Astrocyte of the cerebellum (primary cell): ENCODE measurements at regions not wholly inside any gene's neighbourhood (a gene's known extent, or its start where the extent isn't known, plus 50 kb on each side); places are given as distances from the start of the nearest gene placed in this dataset.
"Not testable (repeated sequence)": the region's sequence is repeated elsewhere in the genome, so short reads cannot be mapped to it uniquely, and the experiment has no call there.

ENCODE experiments used
- DNase-seq: peaks from one replicate; pipeline ENCODE4 v3.0.0-alpha.2; 2011; ENCODE audit warnings: low read depth
- H3K4me3 ChIP-seq: 2 replicates; pipeline ENCODE4 v1.5.1; 2011; ENCODE audit warnings: mild to moderate bottlenecking, low read depth, low read length, moderate library complexity
- in situ Hi-C: cut with HindIII; loops from 2 replicates; pipeline ENCODE4 v1.10.0; 2017; ENCODE audit warnings: low sequenced_read_pairs
- TF ChIP-seq, protein P1 (sequence below): IDR thresholded peaks from 2 replicates; pipeline ENCODE4 v1.5.1; 2012; ENCODE audit warnings: low read length, low read depth, moderate library complexity, mild to moderate bottlenecking; ENCODE audit errors: missing control alignments

DNA sequence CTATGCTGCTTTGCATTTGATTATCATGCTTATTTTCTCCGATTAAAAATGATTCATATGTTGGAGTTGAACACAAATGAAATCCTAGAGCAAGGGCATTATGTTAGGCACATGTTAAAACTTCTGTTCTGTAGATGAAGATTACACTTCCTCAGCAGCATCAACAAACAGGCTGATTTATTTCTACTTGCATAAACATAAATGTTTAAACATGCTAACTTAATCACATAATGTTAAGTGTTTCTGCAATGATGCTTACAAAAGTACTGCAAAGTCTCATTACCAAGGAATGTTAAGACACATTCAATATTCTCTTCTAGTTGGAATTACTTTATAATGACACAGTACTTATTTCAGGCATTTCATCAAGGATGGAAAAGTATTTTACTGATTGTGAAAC is 770.8 kb downstream of the ANKRD7 start:
- TF ChIP-seq, protein P1, sequence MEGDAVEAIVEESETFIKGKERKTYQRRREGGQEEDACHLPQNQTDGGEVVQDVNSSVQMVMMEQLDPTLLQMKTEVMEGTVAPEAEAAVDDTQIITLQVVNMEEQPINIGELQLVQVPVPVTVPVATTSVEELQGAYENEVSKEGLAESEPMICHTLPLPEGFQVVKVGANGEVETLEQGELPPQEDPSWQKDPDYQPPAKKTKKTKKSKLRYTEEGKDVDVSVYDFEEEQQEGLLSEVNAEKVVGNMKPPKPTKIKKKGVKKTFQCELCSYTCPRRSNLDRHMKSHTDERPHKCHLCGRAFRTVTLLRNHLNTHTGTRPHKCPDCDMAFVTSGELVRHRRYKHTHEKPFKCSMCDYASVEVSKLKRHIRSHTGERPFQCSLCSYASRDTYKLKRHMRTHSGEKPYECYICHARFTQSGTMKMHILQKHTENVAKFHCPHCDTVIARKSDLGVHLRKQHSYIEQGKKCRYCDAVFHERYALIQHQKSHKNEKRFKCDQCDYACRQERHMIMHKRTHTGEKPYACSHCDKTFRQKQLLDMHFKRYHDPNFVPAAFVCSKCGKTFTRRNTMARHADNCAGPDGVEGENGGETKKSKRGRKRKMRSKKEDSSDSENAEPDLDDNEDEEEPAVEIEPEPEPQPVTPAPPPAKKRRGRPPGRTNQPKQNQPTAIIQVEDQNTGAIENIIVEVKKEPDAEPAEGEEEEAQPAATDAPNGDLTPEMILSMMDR, result no peak
- in situ Hi-C loops, result no loop called here
- DNase-seq, result no peak
- no peak overlapping the region for H3K4me3 ChIP-seq

DNA sequence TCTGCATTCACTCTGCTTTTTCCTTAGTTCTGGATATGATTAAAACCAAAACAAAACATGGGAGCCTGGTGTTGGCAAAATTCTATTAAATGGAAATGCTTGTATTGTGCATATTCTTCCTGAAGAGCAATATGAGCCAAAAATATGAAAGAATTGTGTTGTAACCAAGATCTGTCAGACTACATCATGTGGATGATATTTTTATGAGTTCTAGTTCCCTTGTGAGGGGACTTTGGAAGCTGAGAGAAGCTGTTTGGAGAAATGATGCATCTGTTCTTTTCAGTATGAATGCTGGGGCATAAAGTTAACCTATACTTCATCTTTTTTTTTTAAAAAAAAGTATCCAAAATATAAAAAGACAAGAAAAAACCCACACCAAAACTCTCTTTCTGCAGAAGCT is 782.7 kb downstream of the ANKRD7 start:
- in situ Hi-C loops, result no loop called here
- DNase-seq, result no peak
- no peak overlapping the region for H3K4me3 ChIP-seq
- TF ChIP-seq, protein P1, result no peak

DNA sequence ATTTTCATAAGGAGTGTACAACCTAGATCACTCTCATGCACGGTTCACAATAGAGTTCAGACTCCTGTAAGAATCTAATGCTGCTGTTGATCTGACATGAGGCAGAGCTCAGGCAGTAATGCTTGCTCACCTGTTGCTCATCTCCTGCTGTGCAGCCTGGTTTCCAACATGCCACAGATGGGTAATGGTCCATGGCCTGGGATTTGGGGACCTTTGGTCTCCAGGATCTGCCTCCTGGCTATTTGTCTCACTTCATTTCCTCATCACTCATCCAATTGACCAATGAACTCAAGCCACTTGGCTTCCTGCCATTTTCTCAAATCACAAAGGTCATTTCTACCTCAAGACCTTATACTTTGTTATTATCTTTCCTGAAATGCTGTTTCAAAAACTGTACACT is 786.1 kb downstream of the ANKRD7 start:
- no peak overlapping the region for H3K4me3 ChIP-seq
- TF ChIP-seq, protein P1, result no peak
- in situ Hi-C loops, result no loop called here
- no peak for DNase-seq

DNA sequence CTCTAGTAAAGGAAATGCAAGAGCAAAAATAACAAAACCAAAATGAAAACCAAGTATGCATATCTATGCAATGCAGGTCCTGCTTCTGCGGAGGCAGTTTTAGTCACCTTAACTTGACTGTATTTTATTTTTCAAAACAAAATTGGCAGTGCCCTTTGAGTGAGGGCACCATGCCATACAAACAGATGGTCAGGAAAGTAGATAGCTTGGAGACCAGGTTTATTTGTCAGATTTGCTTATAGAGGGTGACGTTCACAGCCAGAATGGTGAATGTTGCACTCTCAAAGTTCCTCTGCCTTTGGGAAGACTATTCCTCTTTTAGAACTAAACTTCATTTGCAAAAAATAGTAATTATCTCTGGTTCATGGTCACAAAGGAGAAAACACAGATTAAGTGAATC is 801.9 kb downstream of the ANKRD7 start:
- H3K4me3 ChIP-seq, result no peak overlapping the region
- in situ Hi-C loops, result loop anchor here (10.0 kb wide), 1 partner anchor 442 kb away; no protein-coding TSS in a partner anchor
- TF ChIP-seq, protein P1, result no peak
- no peak for DNase-seq

DNA sequence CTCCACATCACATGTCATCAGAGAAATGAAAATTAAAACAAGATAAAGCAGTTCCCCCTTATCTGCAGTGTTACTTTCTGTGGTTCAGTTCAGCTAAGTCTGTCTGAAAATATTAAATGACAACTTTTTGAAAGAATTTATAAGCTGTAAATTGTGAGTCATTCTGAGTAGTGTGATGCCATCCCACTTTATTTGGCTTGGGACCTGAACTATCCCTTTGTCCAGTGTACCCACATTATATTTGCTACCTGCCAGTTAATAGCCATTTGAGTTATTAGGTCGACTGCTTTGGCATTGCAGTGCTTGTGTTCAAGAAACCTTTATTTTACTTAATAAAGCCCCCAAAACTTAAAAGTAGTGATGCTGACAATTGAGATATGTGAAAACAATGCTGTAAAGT is 804.2 kb downstream of the ANKRD7 start:
- in situ Hi-C loops, result loop anchor here (10.0 kb wide), 1 partner anchor 444 kb away; no protein-coding TSS in a partner anchor
- TF ChIP-seq, protein P1, result no peak
- no peak overlapping the region for H3K4me3 ChIP-seq
- no peak for DNase-seq

- DNase-seq, in situ Hi-C loops, H3K4me3 ChIP-seq: not testable (repeated sequence)
Observed at GRCh38 chr7:119032136-119032535, 807.6 kb downstream of the ANKRD7 start.

- TF ChIP-seq, protein P1, result no peak
- DNase-seq, result no peak
- no peak overlapping the region for H3K4me3 ChIP-seq
- in situ Hi-C loops, result no loop called here
Observed at GRCh38 chr7:119033641-119034040, 809.1 kb downstream of the ANKRD7 start.
